SU-DHL-6 (cell line): ENCODE measurements at regions not wholly inside any gene's neighbourhood (a gene's known extent, or its start where the extent isn't known, plus 50 kb on each side); places are given as distances from the start of the nearest gene placed in this dataset.

Source experiments
- CTCF ChIP-seq: fragments of 200-600 bp; sonication (generic); IDR thresholded peaks from one replicate; pipeline ENCODE4 v1.5.1; 2017; ENCODE audit warnings: antibody characterized with exemption, mild to moderate bottlenecking, low read length, moderate library complexity; ENCODE audit not compliant: insufficient read depth, poor library complexity, severe bottlenecking
- EZH2phosphoT487 ChIP-seq: fragments of 200-600 bp; sonication (generic), shearing (Covaris generic); conservative IDR thresholded peaks from 2 replicates; pipeline ENCODE4 v1.6.1; 2018; ENCODE audit warnings: mild to moderate bottlenecking, antibody characterized with exemption, low read length, moderate library complexity, mixed read lengths

- TF ChIP-seq CTCF (no peak), EZH2phosphoT487 (no peak)
Observed at GRCh38 chr21:41008974-41009373, 159.0 kb upstream of the BACE2 start.
